GM21528 (cell line): ENCODE measurements at regions not wholly inside any gene's neighbourhood (a gene's known extent, or its start where the extent isn't known, plus 50 kb on each side); places are given as distances from the start of the nearest gene placed in this dataset.

ENCODE experiments used
- ATAC-seq: cut with Tn5 transposase; IDR thresholded peaks from one replicate; pipeline ENCODE4 v1.9.1; 2021; ENCODE audit warnings: mild to moderate bottlenecking, moderate library complexity; ENCODE audit not compliant: unreplicated experiment, low FRiP score

DNA sequence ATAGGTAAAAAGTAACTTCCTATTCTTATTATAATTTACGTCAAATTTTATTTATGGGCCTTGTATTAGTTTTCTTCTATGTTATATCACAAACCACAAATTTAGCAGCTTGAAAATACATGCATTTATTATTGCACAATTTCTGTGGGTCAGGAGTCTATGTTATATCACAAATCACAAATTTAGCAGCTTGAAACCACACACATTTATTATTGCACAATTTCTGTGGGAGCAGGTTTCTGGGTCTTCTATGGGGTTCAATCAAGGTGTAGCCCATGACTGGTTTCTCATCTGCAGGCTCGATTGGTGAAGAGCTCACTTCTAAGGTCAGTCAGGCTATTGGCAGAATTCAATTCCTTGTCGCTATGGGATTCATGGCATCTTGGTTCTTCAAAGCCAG, 332.7 kb upstream of the HAND2 start:
- no peak for ATAC-seq

DNA sequence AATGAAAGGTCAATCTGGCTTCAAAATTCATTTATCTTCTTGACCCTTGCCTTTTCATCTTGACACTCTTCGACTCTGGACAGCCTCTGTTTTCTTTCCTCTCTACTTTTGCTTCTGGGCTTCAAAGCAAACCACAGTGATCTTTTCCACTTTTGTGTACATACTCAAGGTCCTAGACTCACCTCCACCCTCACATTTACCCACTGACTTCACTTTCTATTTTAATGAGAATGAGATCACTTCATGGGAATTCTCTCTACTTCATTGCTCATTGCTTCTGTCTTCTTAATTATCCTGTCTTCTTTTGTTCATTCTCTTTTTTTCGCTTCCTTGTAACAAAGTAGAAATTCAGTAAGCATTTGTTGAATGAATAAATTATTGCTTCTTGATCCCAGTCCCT, 330.1 kb upstream of the HAND2 start:
- ATAC-seq = no peak

DNA sequence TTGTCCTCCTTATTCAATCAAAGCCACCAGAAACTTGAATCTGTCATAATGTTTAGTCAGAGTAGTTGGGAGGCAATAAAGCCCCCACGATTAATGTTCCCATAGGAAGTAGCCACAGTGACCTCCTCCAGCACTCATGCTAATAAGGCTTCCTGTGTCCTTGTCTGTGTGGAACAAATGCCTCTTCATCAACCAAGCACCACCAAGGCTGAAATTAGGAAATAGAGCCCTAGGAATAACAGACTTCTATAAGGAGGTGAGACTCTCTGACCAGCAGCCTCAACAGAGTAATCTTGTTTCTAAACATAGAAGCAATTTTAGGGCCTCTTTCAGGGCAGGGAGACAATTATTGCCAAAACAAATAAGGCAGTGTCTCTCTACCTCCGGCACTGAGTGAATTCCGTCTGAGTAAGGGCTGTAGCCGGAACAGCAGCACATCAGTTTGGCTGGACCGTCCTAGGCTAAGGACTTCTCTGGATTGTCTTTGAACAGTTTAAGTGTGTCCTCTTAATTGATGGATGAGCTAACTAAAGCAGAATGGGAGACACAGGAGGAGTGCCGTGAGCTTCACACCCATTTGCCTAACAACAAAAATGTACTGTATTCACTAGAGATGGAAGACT, 329.2 kb upstream of the HAND2 start:
- no peak for ATAC-seq

DNA sequence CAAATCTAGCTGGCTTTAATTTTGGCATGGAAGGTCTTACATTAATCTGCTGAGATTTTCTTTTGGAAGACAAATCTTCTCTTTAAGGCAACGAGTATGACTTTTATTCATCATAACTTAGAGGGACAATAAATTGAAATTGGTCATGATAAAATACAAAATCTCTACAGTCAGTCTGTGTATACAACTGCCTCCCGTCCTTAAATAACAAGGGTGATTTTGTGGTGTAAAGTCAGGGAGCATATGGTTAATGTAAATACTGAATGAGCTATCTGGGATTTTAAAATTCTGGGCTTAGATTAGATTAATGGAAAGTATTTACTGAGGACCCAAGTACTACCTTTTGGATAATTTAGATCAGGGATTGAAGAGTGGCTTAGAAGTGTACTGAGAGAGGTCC, 328.4 kb upstream of the HAND2 start:
- no peak for ATAC-seq

DNA sequence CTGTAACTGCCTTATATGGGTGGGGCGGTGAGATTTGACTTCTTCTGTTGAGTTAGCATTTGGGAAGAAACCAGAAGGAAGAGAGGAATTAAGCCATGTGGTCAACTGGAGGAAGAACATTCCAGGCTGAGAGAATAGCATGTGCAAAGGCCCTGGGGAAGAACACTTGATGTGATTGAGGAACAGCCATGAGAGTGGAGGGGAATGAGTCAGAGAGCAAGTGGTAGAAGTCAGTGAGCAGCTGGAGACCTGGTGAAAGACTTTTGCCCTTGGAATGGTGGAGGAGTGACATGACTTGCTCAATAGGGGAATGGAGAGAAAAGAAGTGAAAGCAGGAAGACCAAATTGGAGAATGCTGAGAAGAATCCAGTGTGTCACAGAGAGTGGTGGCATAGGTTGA, 327.8 kb upstream of the HAND2 start:
- no peak for ATAC-seq

DNA sequence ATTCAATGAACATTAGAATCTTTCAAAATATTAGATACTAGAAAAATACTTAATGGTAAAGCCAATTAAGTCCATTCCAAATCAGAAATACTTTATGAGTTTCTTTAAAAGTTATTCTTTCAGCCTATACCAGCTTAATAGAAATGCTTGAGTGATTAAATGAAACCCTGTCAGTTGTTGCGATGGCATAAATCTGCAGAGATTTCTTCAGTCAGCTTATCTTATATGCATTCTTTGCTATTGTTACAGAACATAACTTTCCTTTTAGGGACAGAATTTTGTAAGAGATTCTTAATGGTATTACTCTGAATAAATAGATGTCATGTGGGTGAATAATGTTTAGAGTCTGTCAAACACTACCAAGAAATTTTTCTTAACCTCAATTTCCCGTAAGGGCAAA, 325.0 kb upstream of the HAND2 start:
- ATAC-seq = no peak

DNA sequence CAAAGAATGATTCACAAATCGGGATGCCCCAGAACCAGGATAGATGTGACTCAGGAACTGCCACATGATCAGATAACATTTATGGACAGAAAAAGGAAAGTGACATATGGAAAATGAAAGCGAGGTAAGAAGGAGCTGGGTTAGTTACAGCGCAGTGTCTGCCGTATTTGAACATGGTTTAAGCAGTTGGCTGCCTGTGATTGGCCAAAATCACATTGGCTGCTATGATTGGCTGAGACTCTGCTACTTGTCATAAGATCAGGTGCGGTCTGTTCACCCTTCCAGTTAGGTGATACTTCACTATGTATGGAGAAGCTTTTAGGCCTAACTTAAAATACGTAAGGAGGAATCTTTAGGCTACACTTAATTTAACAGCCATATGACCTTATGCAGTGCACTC, 322.7 kb upstream of the HAND2 start:
- ATAC-seq = no peak

DNA sequence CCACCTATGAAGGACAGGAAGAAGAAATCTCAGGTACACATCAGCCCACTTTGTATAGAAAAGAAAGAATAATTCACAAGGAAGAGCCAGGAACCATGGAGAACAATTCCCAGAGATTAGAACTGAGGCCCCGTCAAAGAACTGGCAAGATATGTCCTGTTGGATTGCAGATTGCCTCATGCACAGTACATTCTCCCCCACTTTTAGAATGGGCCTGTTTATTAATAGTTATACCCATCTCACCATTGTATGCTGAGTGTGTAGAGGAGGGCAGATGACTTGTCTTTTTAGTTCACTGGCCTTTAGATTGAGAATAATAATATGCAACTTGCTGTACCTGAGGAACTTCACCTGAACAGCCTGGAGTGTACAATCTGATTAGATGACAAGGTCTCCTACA, 315.6 kb upstream of the HAND2 start:
- no peak for ATAC-seq

DNA sequence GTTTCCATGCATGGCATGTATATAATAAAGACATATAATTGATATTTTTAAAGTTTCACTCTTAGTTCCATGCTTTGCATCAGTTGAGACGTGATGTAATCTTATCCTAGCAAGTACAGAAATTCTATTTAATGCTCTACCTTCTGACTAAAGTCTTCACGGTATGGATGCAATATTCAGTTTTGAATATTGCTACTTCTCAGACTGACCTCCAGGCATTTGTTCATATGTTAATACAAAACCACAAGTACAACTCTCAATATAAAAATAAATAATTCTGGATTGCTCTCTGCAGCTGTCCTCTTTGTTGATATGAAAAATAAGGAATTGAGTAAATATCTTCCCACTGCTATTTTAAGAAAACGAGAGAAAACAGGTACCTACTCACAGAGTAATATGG, 309.8 kb upstream of the HAND2 start:
- no peak for ATAC-seq

DNA sequence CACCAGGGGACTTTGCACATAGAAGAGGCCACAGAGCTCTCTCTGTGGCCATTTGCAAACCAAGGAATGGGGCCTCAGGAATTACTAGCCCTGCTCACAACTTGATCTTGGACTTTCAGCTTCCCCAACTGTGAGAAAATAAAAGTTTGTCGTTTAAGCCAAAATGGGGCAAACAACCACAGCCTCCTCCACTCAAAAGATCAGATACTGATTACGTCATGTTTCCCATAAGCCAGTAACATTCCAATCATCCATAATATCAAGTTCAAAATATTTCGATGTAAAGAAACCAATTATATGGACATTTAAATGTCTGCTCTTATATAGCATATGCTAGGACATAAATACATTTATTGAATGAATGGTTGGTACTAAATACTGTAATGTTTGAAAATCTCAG, 307.5 kb upstream of the HAND2 start:
- ATAC-seq = no peak

DNA sequence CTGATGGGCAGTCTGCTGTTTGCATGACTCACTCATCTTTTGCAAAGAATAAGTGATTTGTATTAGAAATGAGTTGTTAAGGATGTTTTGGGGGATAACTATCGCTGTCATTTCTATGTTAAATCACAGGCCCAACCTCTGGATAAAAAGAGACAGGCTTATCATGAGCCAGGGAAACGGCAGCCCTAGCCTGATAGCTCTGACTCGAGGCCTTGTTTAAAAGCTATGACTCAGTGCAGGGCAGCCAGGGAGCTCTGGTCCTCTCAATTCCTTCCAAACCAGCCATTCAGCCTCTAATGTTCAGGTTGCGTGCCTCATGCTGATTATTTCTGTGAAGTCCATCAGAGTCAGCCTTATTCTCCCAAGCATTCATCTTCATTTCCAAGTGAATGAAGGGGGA, 305.9 kb upstream of the HAND2 start:
- ATAC-seq = no peak

DNA sequence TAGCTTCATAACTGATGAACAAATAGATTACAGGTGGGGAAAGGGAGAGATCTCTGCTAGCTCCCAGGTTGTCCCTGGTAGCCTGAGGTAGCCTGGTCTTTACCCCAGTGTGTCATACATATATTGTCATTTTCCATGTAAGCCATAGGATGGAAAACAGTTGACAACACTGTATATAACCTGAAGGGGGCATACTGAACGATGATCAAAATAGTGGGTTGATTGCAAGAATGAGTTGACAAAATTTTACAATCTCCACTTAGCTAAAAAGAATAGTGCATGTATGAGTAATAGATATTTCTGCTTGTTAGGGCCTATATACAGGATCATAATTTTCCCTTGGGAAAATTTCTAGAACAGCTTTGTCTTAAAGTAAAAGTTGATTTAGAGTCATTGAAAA, 304.1 kb upstream of the HAND2 start:
- ATAC-seq = no peak

DNA sequence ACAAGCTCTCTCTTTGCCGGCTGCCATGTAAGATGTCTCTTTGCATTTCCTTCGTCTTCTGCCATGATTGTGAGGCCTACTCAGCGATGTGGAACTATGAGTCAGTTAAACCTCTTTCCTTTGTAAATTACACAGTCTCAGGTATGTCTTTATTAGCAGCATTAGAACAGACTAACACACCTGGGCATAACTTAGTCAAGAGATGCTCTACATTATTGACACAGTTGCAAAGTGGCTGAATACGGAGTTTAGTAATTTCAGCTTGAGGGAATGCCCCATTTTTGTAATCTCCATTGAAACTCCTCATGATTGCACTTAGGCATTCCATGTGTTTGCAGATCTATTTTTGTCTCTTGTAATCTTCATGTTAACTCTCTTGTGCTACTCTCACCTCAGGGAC, 299.5 kb upstream of the HAND2 start:
- ATAC-seq = no peak

DNA sequence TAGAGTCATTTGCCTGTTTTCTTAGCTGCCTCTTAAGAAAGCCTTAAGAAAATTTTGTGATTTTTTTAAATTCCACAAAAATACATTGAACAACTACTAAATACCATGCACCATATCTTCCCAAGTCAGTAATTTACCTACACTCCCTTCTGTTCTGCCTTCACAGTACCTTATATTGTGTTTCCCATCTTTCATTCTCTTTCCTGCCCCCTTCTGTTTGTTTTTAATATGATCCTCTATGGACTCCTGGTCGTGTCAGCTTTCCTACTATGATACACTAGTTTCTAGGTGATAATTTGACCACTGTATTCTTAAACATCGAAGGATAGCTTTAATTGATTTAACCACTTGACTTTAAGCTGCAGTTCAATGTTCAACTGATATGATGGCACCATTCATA, 297.7 kb upstream of the HAND2 start:
- ATAC-seq = no peak

DNA sequence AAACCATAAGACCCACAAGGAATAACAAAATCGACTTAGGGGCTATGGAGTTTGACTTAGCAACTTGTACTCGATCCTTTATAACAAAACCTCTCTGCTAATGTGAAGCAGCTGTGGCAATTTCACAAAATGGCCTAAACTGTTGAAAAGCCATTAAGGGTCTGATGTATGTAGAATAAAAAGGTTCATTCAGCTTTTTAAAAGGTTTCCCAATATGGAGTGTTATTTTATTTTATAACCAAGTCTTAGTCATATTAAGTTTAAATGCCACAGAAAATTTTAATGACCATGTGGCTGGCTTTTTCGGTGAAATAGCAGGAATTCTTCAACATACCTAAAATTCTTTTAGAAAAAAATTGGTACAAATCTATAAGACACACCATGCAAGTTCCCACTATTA, 291.8 kb upstream of the HAND2 start:
- no peak for ATAC-seq

DNA sequence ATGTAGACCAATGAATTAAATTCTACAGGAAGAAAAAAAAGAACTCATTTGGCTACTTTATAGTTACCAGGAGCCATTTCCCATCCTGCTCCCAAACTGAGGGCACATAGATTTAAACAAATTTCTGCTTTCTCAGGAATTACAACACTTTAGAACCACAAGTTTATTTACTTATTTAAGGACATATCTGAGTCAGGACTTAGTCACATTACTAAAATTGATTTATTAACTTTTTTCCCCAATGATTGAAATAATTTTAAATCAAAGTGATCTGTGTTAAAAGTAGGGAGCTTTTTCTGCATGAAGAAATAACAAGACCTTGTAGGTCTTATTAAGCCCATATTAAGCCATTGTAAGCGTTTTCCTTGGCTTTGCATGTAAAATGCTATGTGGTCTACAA, 291.0 kb upstream of the HAND2 start:
- ATAC-seq = no peak

DNA sequence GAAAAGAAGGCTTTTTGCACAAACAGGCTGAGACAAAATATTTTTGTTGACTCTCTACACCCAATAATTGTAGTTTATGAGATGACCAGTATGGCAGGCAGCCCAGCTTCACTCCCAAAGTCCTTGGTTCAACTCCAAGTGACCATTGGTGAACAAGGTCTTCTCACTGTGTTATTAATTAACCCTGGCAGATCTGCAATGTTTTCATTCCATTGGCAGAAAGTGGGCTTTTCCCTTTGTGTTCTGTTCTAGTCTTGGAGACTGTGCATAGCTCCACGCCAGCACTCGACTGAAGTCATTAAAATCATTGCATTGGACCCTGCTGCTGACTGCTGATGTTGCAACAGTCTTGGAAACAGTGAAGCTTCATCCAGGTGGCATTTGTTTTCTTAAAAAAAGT, 277.3 kb upstream of the HAND2 start:
- no peak for ATAC-seq

DNA sequence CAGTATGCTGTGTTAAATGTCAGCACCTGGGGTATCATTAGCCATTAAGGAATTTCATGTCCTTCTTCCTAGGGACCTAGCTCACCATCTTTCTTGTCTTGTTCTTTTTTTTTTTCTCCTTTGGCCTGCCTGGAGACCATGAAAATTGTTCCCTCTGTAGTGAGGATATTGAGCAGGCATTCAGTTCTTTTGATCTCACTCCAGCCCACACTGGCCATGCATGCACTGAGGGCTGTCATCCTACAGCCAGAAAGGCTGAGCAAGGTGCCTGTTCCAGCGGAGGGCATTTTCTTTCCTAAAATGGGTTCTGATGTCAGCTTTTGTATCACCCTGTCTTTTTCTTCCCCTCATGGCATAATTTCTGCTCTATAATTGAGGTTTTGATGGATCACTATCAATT, 275.9 kb upstream of the HAND2 start:
- ATAC-seq = no peak

DNA sequence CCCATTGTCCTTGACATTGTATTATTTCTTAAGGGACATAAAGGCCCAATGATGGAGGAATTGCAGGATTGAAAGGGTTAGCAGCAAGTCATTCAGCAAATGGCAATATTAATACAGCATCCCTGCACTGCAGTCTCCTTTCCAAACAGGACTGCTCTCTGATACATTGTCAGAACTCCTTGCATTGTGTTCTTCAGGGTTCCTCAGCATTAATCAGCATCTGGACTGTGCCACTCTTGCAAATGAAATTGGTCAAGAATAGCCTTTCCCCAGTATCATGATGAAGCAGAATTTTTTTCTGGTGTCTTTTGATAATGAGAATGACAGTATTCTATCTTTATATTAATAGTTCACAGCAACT, 272.6 kb upstream of the HAND2 start:
- no peak for ATAC-seq

DNA sequence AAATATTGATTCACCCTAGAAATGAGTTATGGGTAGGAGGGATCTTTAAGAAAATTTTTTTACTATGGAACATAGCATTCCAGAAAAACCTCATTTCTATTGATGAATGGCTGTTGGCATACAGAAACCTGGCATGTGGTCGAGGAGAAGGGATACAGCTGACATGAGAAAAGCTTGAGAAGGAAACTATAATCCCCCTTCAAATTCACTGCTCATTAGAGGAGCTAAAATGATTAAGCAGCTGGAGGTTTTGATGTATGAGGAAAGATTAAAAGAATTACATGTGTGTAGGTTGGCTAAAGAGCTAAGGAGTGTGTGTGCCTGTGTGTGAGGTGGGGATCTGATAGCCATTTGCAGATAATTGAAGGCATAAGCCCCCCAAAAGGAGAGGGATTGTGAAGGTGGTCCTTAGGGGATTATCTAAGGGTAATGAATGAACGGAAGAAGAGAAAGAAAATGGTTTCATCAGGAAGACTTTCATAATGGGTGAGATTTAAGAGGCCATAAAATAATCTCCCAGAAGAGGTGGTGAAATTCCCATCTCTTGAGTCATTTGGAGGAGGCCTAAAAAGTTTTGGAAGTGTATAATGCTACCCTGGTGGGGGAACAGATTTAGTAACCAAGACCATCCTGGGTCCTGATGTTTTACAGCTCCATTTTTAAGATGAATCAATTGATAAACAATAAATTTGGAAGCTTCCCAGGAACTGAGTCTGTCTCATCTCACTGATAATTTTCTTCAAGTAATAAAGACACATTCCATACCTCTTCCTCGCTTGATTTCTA, 272.0 kb upstream of the HAND2 start:
- no peak for ATAC-seq

DNA sequence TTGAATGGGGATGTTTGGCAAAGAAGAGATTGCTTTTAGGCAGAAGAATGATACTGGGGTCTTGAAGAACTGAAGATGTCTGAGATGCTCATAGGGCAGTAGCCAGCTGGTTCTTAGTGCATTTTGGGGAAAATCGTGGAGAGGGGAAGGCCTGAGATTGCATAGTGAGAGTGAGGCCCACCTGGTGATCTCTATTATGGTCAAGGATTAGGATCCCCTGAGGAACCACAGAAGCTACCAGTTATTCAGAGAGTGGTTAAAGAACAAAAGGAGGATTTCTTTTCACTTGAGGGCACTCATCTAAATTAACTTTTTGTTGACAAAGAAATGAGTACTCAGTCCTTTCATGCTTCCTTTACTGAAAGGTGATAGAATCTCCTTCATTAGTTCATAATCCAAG, 271.3 kb upstream of the HAND2 start:
- no peak for ATAC-seq

DNA sequence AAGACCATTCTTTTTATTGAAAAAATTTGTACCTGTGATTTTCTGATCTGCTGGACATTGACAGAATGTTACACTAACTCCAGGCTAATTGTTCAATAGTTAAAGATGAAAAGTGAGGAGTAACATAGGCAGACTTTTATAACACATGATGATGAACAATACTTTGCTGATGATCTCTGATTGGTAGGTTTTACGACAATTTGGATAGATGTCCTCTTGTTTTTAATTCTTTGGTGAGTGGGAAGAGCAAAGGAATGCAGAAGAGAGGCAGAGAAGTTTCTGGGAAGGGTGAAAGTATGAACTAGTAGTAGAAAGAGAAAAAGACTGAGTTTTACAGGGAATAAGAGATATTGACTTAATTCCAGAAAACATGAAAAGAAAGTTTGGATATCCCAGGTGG, 267.3 kb upstream of the HAND2 start:
- ATAC-seq = no peak

DNA sequence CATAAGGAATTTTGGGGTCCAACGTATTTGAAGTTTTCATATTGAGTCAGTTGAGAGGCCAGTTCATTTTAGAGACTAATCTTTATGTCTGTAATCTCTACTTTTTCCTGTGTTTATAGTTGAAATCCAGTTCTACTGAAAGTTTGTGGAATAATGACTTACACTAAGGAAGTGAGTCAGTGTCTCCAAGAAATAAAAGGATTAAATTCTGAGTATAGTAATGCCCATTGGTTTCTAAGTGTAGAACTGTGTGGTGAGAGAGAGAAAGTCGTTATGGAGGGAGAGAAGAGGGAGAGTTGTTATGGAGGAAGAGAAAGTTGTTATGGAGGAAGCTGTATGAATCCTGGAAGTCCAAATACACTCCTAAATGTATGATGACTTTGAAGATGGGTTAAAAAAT, 264.6 kb upstream of the HAND2 start:
- no peak for ATAC-seq
